ENCODE measurements at regions not wholly inside any gene's neighbourhood (a gene's known extent, or its start where the extent isn't known, plus 50 kb on each side); places are given as distances from the start of the nearest gene placed in this dataset.

DNA sequence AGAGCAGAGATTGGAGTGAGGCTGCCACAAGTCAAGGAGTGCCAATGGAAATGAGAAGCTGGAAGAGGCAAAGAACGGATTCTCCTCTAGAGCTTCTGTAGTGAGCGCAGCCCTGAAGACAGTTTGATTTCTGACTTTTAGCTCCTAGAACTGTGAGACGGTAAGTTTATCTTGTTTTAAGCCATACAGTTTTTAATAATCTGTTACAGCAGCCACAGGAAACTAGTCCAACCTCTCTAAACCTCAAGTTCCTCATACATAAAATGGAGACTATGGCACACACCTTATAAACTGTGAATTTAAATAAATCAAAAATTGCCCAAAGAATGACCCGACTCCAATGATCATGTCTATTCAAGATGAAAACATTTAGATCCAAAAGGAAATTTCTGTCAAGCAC, 596.5 kb downstream of the BCL11A start:
- no peaks in the 10 kb centered on the region for H4K20me1 ChIP-seq (ENCODE audit: insufficient read depth, low read length)
- H2AFZ ChIP-seq (ENCODE audit: low read depth, low read length), result no peak overlapping the region
- no peaks in the 10 kb centered on the region for H3K4me1 ChIP-seq (ENCODE audit: low read length)
- no peaks in the 10 kb centered on the region for H3K9me3 ChIP-seq (ENCODE audit: insufficient read depth, low read length)
- no peaks in the 10 kb centered on the region for H3K36me3 ChIP-seq (replicated peaks; ENCODE audit: low read depth, low read length)
- no peak overlapping the region for H3K9ac ChIP-seq (ENCODE audit: low read length)
- no peaks in the 10 kb centered on the region for H3K79me2 ChIP-seq (ENCODE audit: low read length)
- no peak overlapping the region for H3K4me3 ChIP-seq (ENCODE audit: low read length)
- no peak overlapping the region for H3K27ac ChIP-seq (ENCODE audit: low read length)
- TF ChIP-seq EZH2phosphoT487 (IDR thresholded peaks at IDR 0.05; ENCODE audit: low read depth), result no peak
- TF ChIP-seq, protein P1, sequence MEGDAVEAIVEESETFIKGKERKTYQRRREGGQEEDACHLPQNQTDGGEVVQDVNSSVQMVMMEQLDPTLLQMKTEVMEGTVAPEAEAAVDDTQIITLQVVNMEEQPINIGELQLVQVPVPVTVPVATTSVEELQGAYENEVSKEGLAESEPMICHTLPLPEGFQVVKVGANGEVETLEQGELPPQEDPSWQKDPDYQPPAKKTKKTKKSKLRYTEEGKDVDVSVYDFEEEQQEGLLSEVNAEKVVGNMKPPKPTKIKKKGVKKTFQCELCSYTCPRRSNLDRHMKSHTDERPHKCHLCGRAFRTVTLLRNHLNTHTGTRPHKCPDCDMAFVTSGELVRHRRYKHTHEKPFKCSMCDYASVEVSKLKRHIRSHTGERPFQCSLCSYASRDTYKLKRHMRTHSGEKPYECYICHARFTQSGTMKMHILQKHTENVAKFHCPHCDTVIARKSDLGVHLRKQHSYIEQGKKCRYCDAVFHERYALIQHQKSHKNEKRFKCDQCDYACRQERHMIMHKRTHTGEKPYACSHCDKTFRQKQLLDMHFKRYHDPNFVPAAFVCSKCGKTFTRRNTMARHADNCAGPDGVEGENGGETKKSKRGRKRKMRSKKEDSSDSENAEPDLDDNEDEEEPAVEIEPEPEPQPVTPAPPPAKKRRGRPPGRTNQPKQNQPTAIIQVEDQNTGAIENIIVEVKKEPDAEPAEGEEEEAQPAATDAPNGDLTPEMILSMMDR (IDR thresholded peaks at IDR 0.05; ENCODE audit: low read depth, low read length), result no peak
- H3K27me3 ChIP-seq (ENCODE audit: low read depth, low read length), result no peaks in the 10 kb centered on the region
- no peak overlapping the region for H3K4me2 ChIP-seq (ENCODE audit: low read length)

DNA sequence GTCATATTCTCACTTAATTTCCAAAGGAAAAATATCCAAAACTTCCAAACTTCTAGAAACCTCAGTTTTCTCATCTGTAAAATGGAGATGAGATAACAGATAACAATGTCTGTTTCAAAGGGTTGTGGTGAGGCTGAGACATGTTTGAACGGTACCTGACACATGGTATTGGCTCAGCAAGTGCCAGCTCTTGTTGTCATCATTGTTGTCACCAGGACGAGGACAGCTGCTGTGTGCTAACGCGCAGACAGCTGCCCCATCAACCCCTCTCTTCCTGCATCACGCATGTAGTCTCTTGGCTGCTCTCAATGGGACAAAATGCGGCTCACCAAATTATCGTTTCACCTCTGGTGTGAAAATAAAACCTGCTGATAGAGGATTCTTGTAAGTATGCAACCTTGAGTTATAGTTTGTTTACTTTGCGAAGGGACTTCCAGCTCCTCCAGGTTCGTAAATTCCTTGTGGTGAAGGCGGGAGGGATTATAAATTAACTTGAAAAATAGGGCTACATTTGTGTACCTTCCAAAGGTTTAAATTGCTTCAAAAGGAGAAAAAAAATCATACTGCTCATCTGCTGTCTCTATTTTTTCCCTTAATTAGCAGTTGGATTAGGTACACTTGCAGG, 605.4 kb downstream of the BCL11A start:
- no peaks in the 10 kb centered on the region for H3K9me3 ChIP-seq (ENCODE audit: insufficient read depth, low read length)

DNA sequence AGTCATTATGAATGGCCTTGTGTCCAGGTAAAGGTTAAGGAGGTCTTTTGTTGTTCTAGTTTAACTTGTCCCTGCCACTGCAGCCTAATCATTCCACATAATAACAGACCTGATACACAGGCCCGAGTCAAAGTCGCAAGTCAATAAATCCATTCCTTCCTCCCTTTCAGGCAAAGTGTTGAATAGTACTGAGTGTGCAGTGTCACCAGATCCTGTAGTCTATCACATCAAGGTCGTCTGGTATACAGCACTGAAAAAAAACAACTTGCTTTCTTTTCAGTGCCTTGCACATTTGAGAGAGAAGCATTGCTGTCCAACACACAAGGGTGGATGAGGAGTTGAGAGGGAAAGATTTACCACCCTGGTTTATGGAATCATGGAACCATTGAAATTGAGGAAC, 606.2 kb downstream of the BCL11A start:
- no peak for TF ChIP-seq EZH2phosphoT487 (IDR thresholded peaks at IDR 0.05; ENCODE audit: low read depth)
- TF ChIP-seq, protein P1 (IDR thresholded peaks at IDR 0.05; ENCODE audit: low read depth, low read length), result no peak
- Histone ChIP-seq H3K9me3 (ENCODE audit: insufficient read depth, low read length) (no peaks in the 10 kb centered on the region), H3K4me3 (ENCODE audit: low read length) (no peak overlapping the region), H2AFZ (ENCODE audit: low read depth, low read length) (no peak overlapping the region), H4K20me1 (ENCODE audit: insufficient read depth, low read length) (no peaks in the 10 kb centered on the region), H3K4me1 (ENCODE audit: low read length) (no peaks in the 10 kb centered on the region), H3K9ac (ENCODE audit: low read length) (no peak overlapping the region), H3K4me2 (ENCODE audit: low read length) (no peak overlapping the region), H3K27ac (ENCODE audit: low read length) (no peak overlapping the region), H3K27me3 (ENCODE audit: low read depth, low read length) (no peaks in the 10 kb centered on the region), H3K36me3 (replicated peaks; ENCODE audit: low read depth, low read length) (no peaks in the 10 kb centered on the region), H3K79me2 (ENCODE audit: low read length) (no peaks in the 10 kb centered on the region)

More for the DNA sequence above, 605.4 kb downstream of the BCL11A start:
- Histone ChIP-seq H3K79me2 (ENCODE audit: low read length) (no peaks in the 10 kb centered on the region), H3K4me2 (ENCODE audit: low read length) (no peak overlapping the region), H2AFZ (ENCODE audit: low read depth, low read length) (no peak overlapping the region), H3K36me3 (replicated peaks; ENCODE audit: low read depth, low read length) (no peaks in the 10 kb centered on the region), H4K20me1 (ENCODE audit: insufficient read depth, low read length) (no peaks in the 10 kb centered on the region), H3K4me1 (ENCODE audit: low read length) (no peaks in the 10 kb centered on the region), H3K27ac (ENCODE audit: low read length) (no peak overlapping the region), H3K27me3 (ENCODE audit: low read depth, low read length) (no peaks in the 10 kb centered on the region), H3K4me3 (ENCODE audit: low read length) (no peak overlapping the region), H3K9ac (ENCODE audit: low read length) (no peak overlapping the region)
- TF ChIP-seq EZH2phosphoT487 (IDR thresholded peaks at IDR 0.05; ENCODE audit: low read depth), result no peak

DNA sequence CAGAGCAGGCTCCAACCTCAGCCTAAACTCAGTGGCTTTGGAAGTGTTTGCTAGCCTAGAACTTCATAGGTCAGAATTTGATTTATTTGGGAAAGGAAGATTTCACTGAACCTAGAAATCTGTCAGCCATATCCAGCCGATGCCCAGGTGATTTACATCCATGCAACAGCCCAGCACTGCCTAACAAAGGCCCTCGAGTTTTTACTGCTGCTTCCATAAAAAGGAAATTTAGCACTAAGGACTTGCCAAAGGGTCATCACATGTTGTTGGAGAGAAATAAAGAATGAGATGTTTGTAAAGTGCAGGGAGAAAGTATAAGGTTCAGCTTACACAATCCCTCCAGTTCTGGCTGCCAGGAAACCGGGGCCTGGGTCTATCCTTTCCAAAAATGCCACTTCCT, 614.2 kb downstream of the BCL11A start:
- H3K4me3 ChIP-seq (ENCODE audit: low read length), result no peak overlapping the region
- no peak overlapping the region for H3K27ac ChIP-seq (ENCODE audit: low read length)
- H3K4me1 ChIP-seq (ENCODE audit: low read length), result peaks cover 10% of the 10 kb centered on the region

More for the DNA sequence above, 614.2 kb downstream of the BCL11A start:
- no peaks in the 10 kb centered on the region for H3K36me3 ChIP-seq (replicated peaks; ENCODE audit: low read depth, low read length)
- no peak overlapping the region for H2AFZ ChIP-seq (ENCODE audit: low read depth, low read length)
- H3K27me3 ChIP-seq (ENCODE audit: low read depth, low read length), result no peaks in the 10 kb centered on the region
- H3K9me3 ChIP-seq (ENCODE audit: insufficient read depth, low read length), result no peaks in the 10 kb centered on the region
- TF ChIP-seq, protein P1 (IDR thresholded peaks at IDR 0.05; ENCODE audit: low read depth, low read length), result no peak
- TF ChIP-seq EZH2phosphoT487 (IDR thresholded peaks at IDR 0.05; ENCODE audit: low read depth), result no peak
- H3K4me2 ChIP-seq (ENCODE audit: low read length), result no peak overlapping the region
- H4K20me1 ChIP-seq (ENCODE audit: insufficient read depth, low read length), result no peaks in the 10 kb centered on the region
- no peaks in the 10 kb centered on the region for H3K79me2 ChIP-seq (ENCODE audit: low read length)
- no peak overlapping the region for H3K9ac ChIP-seq (ENCODE audit: low read length)

Data from OCI-LY3 (cell line).